Lower leg skin (tissue), 3 donors: ENCODE measurements at regions not wholly inside any gene's neighbourhood (a gene's known extent, or its start where the extent isn't known, plus 50 kb on each side); places are given as distances from the start of the nearest gene placed in this dataset.

Experiments used
- CTCF ChIP-seq, 3 donors: fragments of 450-650 bp; IDR thresholded peaks; one replicate each; pipeline ENCODE4 v1.5.1; 2016; ENCODE audit warnings: antibody characterized with exemption in 3 of 3, mild to moderate bottlenecking in 3 of 3, moderate library complexity in 2 of 3
- POLR2A ChIP-seq, 2 donors: fragments of 450-650 bp; IDR thresholded peaks; one replicate each; pipeline ENCODE4 v1.6.1; 2016 to 2017; ENCODE audit warnings: antibody characterized with exemption in 2 of 2, mild to moderate bottlenecking in 1 of 2, moderate library complexity in 1 of 2

GRCh38 chr17:72479113-72479512 lies 358.3 kb downstream of the SOX9 start:
- no peak for TF ChIP-seq POLR2A (IDR thresholded peaks at IDR 0.05)
- no peak for TF ChIP-seq CTCF (IDR thresholded peaks at IDR 0.05)
